G401.6 (cell line): ENCODE measurements at regions not wholly inside any gene's neighbourhood (a gene's known extent, or its start where the extent isn't known, plus 50 kb on each side); places are given as distances from the start of the nearest gene placed in this dataset.
"Not testable (repeated sequence)": the region's sequence is repeated elsewhere in the genome, so short reads cannot be mapped to it uniquely, and the experiment has no call there.

Experiments
- FAIRE-seq: peaks from 2 replicates; lab custom pipeline; 2012; peaks lifted over from hg19 to GRCh38; lab: Jason Lieb, UNC

- not testable (repeated sequence) for FAIRE-seq
Measured at GRCh38 chr5:8563540-8563939, 694.6 kb downstream of the MTRR start.

- no peak for FAIRE-seq
Measured at GRCh38 chr5:8568858-8569257, 699.9 kb downstream of the MTRR start.

GRCh38 chr5:8570528-8570927, 701.6 kb downstream of the MTRR start:
- no peak for FAIRE-seq

GRCh38 chr5:8576178-8576577, 707.2 kb downstream of the MTRR start:
- no peak for FAIRE-seq

- FAIRE-seq = no peak
Measured at GRCh38 chr5:8577792-8578191, 708.8 kb downstream of the MTRR start.

GRCh38 chr5:8580298-8580697, 711.4 kb downstream of the MTRR start:
- FAIRE-seq = no peak

- FAIRE-seq = no peak
Measured at GRCh38 chr5:8581047-8581446, 712.1 kb downstream of the MTRR start.

- FAIRE-seq = no peak
Measured at GRCh38 chr5:8585230-8586018, 716.5 kb downstream of the MTRR start.

- no peak for FAIRE-seq
Measured at GRCh38 chr5:8590959-8591358, 722.0 kb downstream of the MTRR start.

GRCh38 chr5:8598356-8598755, 729.4 kb downstream of the MTRR start:
- no peak for FAIRE-seq

- FAIRE-seq = no peak
Measured at GRCh38 chr5:8598996-8599395, 730.0 kb downstream of the MTRR start.

- FAIRE-seq = no peak
Measured at GRCh38 chr5:8600843-8601242, 731.9 kb downstream of the MTRR start.

GRCh38 chr5:8601831-8602354, 732.9 kb downstream of the MTRR start:
- FAIRE-seq = no peak

GRCh38 chr5:8606231-8606630, 737.3 kb downstream of the MTRR start:
- FAIRE-seq = no peak

GRCh38 chr5:8611067-8611466, 742.1 kb downstream of the MTRR start:
- FAIRE-seq = no peak

GRCh38 chr5:8613078-8613685, 744.2 kb downstream of the MTRR start:
- FAIRE-seq = no peak

GRCh38 chr5:8615142-8615858, 746.4 kb downstream of the MTRR start:
- FAIRE-seq = no peak

GRCh38 chr5:8628521-8628920, 759.6 kb downstream of the MTRR start:
- no peak for FAIRE-seq

GRCh38 chr5:8633259-8633658, 764.3 kb downstream of the MTRR start:
- no peak for FAIRE-seq

GRCh38 chr5:8633696-8634095, 764.7 kb downstream of the MTRR start:
- FAIRE-seq = no peak

GRCh38 chr5:8634219-8634618, 765.3 kb downstream of the MTRR start:
- no peak for FAIRE-seq

GRCh38 chr5:8641786-8642505, 773.0 kb downstream of the MTRR start:
- no peak for FAIRE-seq
